ENCODE measurements at regions not wholly inside any gene's neighbourhood (a gene's known extent, or its start where the extent isn't known, plus 50 kb on each side); places are given as distances from the start of the nearest gene placed in this dataset.
A peak's percentile ranks its signal among the peaks of the same experiment; 100 is the strongest.

DNA sequence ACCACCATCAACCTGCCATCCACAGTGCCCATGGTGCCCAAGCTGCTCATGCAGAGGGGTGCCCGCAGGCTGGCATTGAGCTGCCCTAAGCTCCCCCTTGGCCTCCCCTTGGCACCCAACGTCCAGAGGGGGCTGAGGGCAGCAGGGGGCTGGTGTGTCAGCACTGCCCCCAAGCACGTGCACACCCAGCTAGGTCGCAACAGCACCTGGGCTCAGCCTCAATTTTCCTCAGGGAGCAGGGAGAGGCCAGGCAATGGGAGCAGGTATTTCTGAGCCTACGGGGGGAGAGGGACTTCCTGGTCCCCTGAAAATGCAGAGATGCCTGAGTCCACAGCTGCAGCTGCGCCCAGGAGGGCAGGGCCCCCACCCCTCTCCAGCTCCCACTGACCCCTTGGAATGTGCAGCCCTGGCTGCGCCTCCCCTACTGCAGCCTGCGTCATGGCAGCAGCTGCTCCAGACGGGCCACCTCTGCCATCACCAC lies 204.2 kb downstream of the ANKRD60 start:
- DNase-seq = no peak
- Histone ChIP-seq H3K4me3 (no peak overlapping the region), H3K9me3 (no peaks in the 10 kb centered on the region), H3K27me3 (peaks cover 3% of the 10 kb centered on the region), H3K36me3 (no peaks in the 10 kb centered on the region)

DNA sequence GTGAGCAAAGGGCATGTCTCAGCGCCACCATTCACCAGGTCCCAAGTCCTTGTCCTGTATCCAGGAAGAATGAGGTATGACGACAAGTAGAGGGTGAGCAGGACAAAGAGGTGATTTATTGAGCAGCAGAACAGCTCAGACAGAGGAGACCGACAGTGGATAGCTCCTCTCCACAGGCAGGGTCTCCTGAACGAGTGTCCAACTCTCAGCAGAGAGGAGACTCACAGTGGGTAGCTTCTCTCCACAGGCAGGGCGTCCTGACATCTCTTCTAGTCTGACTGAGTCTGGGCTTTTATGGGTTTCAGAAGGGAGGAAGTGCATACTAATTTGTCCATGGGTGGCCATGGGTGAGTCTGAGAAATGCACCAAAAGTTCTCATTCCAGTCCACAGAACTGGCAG lies 204.7 kb downstream of the ANKRD60 start:
- Histone ChIP-seq H3K36me3 (no peaks in the 10 kb centered on the region), H3K9me3 (no peaks in the 10 kb centered on the region), H3K27me3 (no peaks in the 10 kb centered on the region; the same call in 1 of the 2 replicates), H3K4me3 (no peak overlapping the region)
- DNase-seq = no peak

DNA sequence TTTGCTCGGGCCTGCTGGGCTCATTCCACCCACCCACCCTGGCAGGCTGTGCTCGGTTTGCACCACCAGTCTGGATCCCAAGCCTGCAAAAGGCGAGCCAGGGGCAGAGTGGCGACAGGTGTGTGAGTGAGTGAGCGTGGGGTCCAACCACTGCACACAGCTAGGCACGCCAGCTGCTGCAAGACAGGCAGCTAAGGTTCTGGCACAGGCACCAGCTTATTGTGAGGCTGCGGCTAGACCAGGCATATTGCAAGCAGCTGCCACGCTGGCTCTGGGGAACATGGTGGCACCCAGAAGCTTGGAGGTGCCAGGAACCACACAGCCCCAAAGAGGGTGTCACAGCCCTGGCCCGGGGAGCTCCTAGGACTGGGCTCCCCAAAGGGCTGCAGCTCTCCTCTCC lies 205.1 kb downstream of the ANKRD60 start:
- no peak overlapping the region for H3K4me3 ChIP-seq
- no peaks in the 10 kb centered on the region for H3K9me3 ChIP-seq
- H3K36me3 ChIP-seq = no peaks in the 10 kb centered on the region
- H3K27me3 ChIP-seq = no peaks in the 10 kb centered on the region; the same call in 1 of the 2 replicates
- DNase-seq = no peak

DNA sequence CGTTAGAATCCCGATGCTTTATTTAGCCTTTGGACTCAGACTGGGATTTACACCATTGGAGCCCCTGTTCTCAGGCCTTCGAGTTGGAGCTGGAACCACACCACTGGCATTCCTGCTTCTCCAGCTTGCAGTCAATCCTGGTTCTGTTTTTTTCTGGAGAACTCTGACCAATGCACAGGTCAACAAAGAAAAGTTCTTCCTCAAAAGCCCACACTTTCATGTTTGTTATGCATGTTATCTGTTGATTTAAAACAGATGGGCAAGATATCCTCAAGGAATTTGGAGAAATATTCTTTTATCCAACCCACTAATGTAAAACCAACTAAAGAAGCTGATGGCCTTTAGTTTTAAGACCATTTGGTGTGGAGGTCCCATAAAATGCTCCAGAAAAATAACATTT lies 205.7 kb downstream of the ANKRD60 start:
- no peaks in the 10 kb centered on the region for H3K9me3 ChIP-seq
- DNase-seq = no peak
- H3K27me3 ChIP-seq = no peaks in the 10 kb centered on the region; the same call in 1 of the 2 replicates
- no peak overlapping the region for H3K4me3 ChIP-seq
- no peaks in the 10 kb centered on the region for H3K36me3 ChIP-seq

- H3K4me3 ChIP-seq = no peak overlapping the region
- H3K27me3 ChIP-seq = no peaks in the 10 kb centered on the region; the same call in 1 of the 2 replicates
- no peaks in the 10 kb centered on the region for H3K36me3 ChIP-seq
- peak; percentile 26 for DNase-seq
- H3K9me3 ChIP-seq = no peaks in the 10 kb centered on the region
Measured at GRCh38 chr20:58021481-58021880, 207.0 kb downstream of the ANKRD60 start.

DNA sequence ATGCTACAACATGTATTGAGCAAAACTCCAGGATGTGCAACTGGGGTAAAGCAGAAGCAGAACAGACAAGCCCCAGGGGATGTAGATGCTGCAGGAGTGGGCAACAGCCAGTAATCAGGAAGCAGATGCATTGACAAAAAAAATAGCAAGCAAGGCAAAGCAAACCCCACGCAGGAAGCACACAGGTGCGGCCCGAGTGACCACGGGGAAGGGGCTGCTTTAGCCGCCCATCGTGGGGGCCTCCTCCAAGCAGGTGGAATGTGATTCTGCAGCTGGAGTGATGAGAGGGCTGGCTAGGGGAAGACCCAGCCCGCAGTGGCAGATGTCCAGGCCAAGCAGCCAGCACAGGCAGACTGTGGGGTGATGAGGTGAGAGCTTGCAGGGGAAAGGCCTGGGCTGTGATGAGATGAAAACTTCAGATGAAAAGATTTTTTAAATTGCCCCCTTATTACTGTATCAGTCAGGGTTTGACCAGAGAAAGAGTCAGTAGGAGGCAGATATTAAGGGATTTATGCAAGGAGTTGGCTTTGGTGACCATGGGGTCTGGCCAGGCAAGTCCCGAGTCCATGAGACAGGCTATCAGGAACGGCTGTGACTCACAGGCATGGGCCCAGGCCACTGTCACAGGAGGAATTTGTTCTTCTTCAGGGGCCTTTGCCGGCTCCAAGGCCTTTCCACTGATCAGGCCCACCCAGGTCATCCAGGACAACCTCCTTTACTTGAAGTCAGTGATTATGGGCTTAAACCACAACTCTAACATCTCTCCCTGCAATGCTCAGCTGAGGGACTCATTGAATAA lies 207.6 kb downstream of the ANKRD60 start:
- DNase-seq = no peak
- Histone ChIP-seq H3K27me3 (no peaks in the 10 kb centered on the region; the same call in 1 of the 2 replicates), H3K4me3 (no peak overlapping the region), H3K9me3 (no peaks in the 10 kb centered on the region), H3K36me3 (no peaks in the 10 kb centered on the region)

DNA sequence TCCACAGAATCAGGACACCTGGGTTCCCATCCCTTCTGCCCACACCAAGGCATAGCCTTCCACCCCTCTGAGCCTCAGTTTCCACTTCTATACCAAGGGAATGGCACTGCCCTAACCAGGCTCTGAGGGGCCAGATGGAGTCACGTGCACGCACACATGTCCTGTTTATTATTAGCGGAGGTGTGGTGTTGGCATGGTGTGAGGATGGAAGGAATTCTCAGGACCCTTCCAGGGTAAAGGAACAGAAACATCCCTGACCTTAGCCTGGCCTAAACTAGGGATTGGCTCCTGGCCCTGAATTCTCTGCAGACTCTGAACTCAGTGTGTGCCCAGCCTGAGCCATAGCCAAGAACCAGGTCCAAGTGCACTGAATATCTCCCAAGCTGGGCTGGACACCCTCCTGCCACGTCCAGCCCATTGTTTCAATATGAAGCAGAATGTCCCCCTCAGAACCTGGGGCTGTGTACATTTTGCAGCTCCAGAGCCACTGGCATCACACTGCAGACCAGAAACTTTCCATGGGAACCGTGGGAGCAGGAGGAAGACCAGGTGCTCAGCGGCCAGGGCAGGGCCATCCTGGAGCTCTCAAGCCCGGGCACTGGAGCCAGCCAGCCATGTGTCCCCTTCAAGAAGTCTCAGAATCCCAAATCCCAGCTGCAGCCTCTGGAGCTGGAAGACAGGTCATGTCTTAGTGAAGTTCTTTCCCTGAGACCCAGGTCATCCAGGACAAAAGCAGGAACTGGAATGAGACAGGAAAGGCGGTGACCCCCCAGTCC lies 208.4 kb downstream of the ANKRD60 start:
- Histone ChIP-seq H3K4me3 (no peak overlapping the region), H3K9me3 (no peaks in the 10 kb centered on the region), H3K36me3 (no peaks in the 10 kb centered on the region), H3K27me3 (no peaks in the 10 kb centered on the region; the same call in 1 of the 2 replicates)
- peak; percentile 36 for DNase-seq

DNA sequence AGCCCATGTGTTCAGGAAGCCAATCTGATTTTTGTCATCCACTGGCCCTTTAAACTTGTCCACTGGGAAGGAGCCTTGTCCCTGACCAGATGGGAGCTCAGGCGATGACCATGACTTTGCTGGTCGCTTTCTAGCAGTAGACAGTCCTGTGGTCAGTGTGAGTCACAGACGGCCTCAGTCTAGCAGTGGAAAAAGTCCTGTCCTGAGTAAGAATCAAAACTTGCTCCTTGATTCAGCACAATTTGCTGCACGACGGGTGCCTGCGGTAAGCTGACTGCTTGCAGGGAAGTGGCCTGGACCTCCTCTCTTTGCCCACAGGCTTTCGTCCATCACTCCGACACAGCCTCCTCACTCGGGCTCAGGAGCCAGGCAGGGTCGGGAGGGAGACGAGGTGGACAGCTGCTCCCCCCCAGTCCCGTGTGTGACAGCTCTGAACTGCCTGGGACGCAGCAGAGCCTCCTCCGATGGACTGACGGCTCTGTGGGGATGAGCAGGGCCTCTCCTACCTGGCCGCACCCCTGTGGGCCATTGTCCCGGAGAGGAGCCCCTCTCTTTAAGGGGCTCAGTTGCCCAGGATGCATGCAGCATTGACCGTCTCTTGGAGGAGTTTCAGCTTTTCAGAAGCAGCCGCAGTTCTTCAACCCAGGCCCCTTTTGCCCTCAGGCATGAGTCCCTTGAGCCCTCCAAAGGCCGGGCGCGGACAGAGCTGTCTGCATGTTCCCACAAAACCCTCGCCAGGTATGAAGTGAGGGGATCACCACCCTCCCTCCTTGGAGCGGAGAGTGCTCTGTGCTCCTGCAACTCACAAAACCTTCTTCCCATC lies 209.2 kb downstream of the ANKRD60 start:
- DNase-seq = no peak
- Histone ChIP-seq H3K4me3 (no peak overlapping the region), H3K36me3 (no peaks in the 10 kb centered on the region), H3K27me3 (no peaks in the 10 kb centered on the region; the same call in 1 of the 2 replicates), H3K9me3 (no peaks in the 10 kb centered on the region)

GRCh38 chr20:58018590-58018989 lies 209.9 kb downstream of the ANKRD60 start:
- no peak overlapping the region for H3K4me3 ChIP-seq
- no peaks in the 10 kb centered on the region for H3K36me3 ChIP-seq
- DNase-seq = no peak
- H3K27me3 ChIP-seq = no peaks in the 10 kb centered on the region
- no peaks in the 10 kb centered on the region for H3K9me3 ChIP-seq

DNA sequence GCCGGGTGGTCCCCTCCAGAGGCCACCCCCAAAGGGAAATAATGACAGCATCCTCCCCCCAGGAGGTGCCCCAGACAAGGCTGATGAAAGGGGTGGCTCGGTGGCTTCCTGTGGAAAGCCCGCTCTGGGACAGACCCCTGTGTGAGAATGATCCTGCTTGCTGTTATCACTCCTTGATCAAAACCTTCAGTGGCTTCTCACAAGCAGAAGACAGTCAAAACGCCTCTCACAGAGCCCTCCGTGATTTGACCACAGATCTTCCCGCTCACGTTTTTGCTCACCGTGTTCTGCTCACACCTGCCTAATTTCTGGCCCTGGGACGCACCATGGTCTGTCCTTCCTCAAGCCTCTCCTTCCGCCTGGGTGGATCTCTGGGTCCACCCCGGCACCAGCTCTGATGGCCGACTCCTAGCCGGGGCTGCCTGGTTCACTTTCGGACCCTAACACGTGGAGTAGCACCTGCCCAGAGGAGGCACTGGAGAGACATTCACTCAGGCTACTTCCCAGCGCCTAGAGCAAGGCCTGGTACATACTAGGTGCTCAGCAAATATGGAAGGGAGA lies 210.4 kb downstream of the ANKRD60 start:
- Histone ChIP-seq H3K9me3 (no peaks in the 10 kb centered on the region), H3K4me3 (no peak overlapping the region), H3K36me3 (no peaks in the 10 kb centered on the region), H3K27me3 (no peaks in the 10 kb centered on the region)
- no peak for DNase-seq

DNA sequence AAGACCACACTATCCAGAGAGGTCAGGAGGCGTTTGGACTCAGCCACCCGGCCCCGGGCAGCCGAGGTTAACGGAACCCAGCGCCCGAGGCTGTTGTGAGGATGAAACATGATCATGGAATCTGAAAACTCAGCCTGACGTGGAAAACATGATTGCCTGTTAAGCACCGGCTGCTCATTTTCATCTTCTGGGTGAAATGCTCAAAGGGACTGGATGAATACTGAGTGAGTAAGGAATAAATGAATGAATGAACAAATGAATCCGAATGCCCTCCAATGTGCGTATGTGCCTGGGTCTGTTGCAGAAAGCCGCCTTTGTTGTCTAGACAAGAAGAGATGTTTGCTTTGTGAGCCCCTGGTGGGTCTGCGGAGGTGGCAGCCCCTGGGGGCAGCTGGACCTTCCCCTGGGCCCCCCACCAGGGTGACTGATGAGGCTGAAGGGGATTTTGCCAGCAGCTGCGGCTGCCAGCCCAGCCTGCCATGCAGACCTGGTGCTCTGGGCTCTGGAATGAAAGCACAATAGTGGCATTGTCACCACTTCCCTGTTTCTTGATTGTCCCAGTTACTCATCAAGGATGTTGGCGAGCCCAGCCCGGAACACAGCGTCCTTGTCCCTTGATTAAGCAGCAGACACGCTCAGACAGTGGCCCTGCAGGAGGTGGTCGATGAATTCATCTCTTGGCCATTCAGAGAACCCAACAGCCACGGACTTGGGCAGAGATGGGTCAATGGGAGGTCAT lies 211.1 kb downstream of the ANKRD60 start:
- no peaks in the 10 kb centered on the region for H3K9me3 ChIP-seq
- peak; percentile 59 for DNase-seq
- no peak overlapping the region for H3K4me3 ChIP-seq
- H3K36me3 ChIP-seq = no peaks in the 10 kb centered on the region
- H3K27me3 ChIP-seq = no peaks in the 10 kb centered on the region

- DNase-seq = no peak
- no peaks in the 10 kb centered on the region for H3K9me3 ChIP-seq
- H3K4me3 ChIP-seq = no peak overlapping the region
- no peaks in the 10 kb centered on the region for H3K36me3 ChIP-seq
- no peaks in the 10 kb centered on the region for H3K27me3 ChIP-seq
Measured at GRCh38 chr20:58016779-58017178, 211.7 kb downstream of the ANKRD60 start.

DNA sequence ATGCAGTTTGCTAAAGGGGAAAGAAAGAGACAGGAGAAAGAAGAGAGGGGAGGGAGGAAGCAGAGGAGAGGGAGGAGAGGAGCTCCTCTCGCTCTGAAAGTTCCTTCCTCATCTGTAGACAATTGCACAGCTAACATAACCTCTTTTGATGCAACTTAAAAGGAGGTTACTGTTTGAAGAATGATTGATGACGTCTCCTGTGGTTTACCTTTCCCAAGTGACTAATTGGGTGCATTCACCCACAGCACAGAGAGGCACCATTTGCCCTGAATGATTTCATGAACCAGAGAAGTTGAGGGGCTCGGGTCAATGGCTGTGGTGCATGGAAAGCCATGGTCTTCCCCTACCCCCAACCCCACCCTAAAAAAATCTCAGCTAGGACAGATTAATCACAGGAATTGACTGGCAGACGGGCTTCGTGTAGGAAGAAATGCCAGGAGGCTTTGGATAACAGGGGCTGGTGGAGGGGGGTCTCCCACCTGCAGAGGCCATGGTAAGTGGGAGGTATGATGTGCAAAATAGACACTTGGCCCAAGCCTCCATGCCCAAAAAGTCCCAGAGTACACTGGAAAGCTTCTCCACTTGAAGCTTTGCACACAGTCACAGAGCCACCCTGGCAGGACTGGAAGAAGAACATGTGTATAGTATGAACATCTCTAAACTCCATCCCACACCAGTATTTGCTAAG lies 213.7 kb downstream of the ANKRD60 start:
- H3K4me3 ChIP-seq = no peak overlapping the region
- no peaks in the 10 kb centered on the region for H3K9me3 ChIP-seq
- no peaks in the 10 kb centered on the region for H3K36me3 ChIP-seq
- no peaks in the 10 kb centered on the region for H3K27me3 ChIP-seq
- DNase-seq = no peak

GRCh38 chr20:58012731-58013510 lies 215.5 kb downstream of the ANKRD60 start:
- no peaks in the 10 kb centered on the region for H3K27me3 ChIP-seq
- DNase-seq = no peak
- no peaks in the 10 kb centered on the region for H3K36me3 ChIP-seq
- no peaks in the 10 kb centered on the region for H3K9me3 ChIP-seq
- H3K4me3 ChIP-seq = no peak overlapping the region
